SK-N-SH (cell line): ENCODE measurements at regions not wholly inside any gene's neighbourhood (a gene's known extent, or its start where the extent isn't known, plus 50 kb on each side); places are given as distances from the start of the nearest gene placed in this dataset.

Experiments used
- SMC3 ChIP-seq: IDR thresholded peaks from 2 replicates; pipeline ENCODE4 v1.6.1; 2012; ENCODE audit warnings: low read depth, low read length, improper control_type of control experiment
- TAF1 ChIP-seq: IDR thresholded peaks from 2 replicates; pipeline ENCODE4 v1.6.1; 2012; ENCODE audit warnings: low read depth, mild to moderate bottlenecking, low read length, moderate library complexity, borderline replicate concordance
- TF ChIP-seq, protein P1 (sequence below): IDR thresholded peaks from 2 replicates; pipeline ENCODE4 v1.4.0; 2012; ENCODE audit warnings: low read depth, borderline replicate concordance
- TF ChIP-seq, protein P2 (sequence below): fragments of 200-600 bp; sonication (generic); IDR thresholded peaks from 2 replicates; pipeline ENCODE4 v1.6.1; 2017; ENCODE audit warnings: antibody characterized with exemption, mild to moderate bottlenecking, moderate library complexity
- TF ChIP-seq, protein P3 (sequence below): fragments of 150-350 bp; IDR thresholded peaks from 2 replicates; pipeline ENCODE4 v1.6.1; 2016; ENCODE audit warnings: mild to moderate bottlenecking, low read depth, low read length

DNA sequence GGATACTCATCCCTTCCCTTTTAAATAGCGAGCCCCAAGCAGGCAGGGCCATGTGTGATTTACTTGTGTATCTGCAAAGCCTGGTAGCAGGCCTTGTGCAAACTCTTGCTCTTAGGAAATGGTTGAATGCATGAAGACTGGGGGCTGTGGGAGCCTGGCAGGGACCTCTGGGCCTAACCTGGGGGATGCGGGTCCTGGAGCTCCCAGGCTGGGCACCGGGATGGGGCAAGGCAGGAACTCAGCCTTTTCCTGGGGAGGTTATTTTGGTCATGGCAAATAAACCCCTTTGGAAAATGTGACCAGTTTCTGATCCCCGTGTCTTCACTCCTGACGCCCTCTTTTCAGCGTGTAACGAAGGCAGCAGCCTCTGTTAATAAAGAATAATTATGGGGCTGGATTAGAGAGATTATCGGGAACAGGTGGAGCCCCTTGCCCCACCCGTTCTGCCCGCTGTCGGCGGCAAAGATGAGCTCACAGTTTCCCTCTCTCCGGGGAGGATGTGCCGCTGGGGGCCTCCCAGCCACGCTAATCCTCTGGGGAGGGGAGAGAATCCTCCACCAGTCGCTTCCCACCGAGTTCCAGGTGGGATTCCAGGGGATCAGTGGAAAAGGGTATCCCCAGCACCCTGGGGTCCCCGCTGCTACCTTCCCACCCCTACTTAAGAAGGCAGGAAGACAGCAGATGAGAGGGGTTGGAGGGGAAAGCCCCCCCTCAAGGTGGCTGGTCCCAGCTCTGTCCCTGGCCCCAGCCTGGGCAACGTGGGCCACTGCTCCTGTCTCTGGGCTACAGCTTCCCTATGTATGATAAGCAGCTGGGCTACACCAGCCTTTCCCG lies 69.7 kb upstream of the WNT4 start:
- TF ChIP-seq, protein P1, sequence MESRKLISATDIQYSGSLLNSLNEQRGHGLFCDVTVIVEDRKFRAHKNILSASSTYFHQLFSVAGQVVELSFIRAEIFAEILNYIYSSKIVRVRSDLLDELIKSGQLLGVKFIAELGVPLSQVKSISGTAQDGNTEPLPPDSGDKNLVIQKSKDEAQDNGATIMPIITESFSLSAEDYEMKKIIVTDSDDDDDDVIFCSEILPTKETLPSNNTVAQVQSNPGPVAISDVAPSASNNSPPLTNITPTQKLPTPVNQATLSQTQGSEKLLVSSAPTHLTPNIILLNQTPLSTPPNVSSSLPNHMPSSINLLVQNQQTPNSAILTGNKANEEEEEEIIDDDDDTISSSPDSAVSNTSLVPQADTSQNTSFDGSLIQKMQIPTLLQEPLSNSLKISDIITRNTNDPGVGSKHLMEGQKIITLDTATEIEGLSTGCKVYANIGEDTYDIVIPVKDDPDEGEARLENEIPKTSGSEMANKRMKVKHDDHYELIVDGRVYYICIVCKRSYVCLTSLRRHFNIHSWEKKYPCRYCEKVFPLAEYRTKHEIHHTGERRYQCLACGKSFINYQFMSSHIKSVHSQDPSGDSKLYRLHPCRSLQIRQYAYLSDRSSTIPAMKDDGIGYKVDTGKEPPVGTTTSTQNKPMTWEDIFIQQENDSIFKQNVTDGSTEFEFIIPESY = no peak
- TF ChIP-seq, protein P2, sequence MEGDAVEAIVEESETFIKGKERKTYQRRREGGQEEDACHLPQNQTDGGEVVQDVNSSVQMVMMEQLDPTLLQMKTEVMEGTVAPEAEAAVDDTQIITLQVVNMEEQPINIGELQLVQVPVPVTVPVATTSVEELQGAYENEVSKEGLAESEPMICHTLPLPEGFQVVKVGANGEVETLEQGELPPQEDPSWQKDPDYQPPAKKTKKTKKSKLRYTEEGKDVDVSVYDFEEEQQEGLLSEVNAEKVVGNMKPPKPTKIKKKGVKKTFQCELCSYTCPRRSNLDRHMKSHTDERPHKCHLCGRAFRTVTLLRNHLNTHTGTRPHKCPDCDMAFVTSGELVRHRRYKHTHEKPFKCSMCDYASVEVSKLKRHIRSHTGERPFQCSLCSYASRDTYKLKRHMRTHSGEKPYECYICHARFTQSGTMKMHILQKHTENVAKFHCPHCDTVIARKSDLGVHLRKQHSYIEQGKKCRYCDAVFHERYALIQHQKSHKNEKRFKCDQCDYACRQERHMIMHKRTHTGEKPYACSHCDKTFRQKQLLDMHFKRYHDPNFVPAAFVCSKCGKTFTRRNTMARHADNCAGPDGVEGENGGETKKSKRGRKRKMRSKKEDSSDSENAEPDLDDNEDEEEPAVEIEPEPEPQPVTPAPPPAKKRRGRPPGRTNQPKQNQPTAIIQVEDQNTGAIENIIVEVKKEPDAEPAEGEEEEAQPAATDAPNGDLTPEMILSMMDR = no peak
- TF ChIP-seq TAF1 (no peak), SMC3 (no peak)
- TF ChIP-seq, protein P3, sequence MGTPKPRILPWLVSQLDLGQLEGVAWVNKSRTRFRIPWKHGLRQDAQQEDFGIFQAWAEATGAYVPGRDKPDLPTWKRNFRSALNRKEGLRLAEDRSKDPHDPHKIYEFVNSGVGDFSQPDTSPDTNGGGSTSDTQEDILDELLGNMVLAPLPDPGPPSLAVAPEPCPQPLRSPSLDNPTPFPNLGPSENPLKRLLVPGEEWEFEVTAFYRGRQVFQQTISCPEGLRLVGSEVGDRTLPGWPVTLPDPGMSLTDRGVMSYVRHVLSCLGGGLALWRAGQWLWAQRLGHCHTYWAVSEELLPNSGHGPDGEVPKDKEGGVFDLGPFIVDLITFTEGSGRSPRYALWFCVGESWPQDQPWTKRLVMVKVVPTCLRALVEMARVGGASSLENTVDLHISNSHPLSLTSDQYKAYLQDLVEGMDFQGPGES = no peak
